Lower lobe of right lung (tissue), 2 donors: ENCODE measurements at regions not wholly inside any gene's neighbourhood (a gene's known extent, or its start where the extent isn't known, plus 50 kb on each side); places are given as distances from the start of the nearest gene placed in this dataset.

Experiments used
- ATAC-seq, 2 donors: fragments of 200-7000 bp; cut with Tn5 transposase; one replicate each; pipeline ENCODE4 v1.9.1; 2020 to 2022; ENCODE audit warnings: mild to moderate bottlenecking in 2 of 2, moderate library complexity in 2 of 2
- DNase-seq: peaks from one replicate; pipeline ENCODE4 v3.0.0-alpha.2; 2020
- H3K27ac ChIP-seq: fragments of 200-600 bp; one replicate; pipeline ENCODE4 v1.8.0; 2022
- H3K27me3 ChIP-seq: fragments of 200-600 bp; one replicate; pipeline ENCODE4 v1.8.0; 2022; ENCODE audit warnings: low read depth
- H3K36me3 ChIP-seq: fragments of 200-600 bp; one replicate; pipeline ENCODE4 v1.8.0; 2022; ENCODE audit warnings: mild to moderate bottlenecking
- H3K4me1 ChIP-seq: fragments of 200-600 bp; one replicate; pipeline ENCODE4 v1.8.0; 2022
- H3K4me3 ChIP-seq: fragments of 200-600 bp; one replicate; pipeline ENCODE4 v1.8.0; 2022; ENCODE audit warnings: mild to moderate bottlenecking
- H3K9me3 ChIP-seq: fragments of 200-600 bp; one replicate; pipeline ENCODE4 v1.8.0; 2022
- CTCF ChIP-seq: fragments of 200-600 bp; IDR thresholded peaks from one replicate; pipeline ENCODE4 v1.8.0; 2022; ENCODE audit warnings: antibody characterized with exemption, mild to moderate bottlenecking
- intact Hi-C: fragments of 100-400 bp; cut with DNase I; formaldehyde crosslinking; loops from one replicate; pipeline ENCODE4 v1.11.0; 2022
- donor health status: DM: no; HTN: yes; CAD: no; lungs with severe emphysema.

GRCh38 chrX:20354505-20354904 lies 87.8 kb upstream of the RPS6KA3 start:
- no peaks in the 10 kb centered on the region for H3K9me3 ChIP-seq

GRCh38 chrX:20352935-20353336 lies 86.2 kb upstream of the RPS6KA3 start:
- Histone ChIP-seq H3K4me1 (no peaks in the 10 kb centered on the region), H3K36me3 (no peaks in the 10 kb centered on the region), H3K9me3 (no peaks in the 10 kb centered on the region), H3K27me3 (no peaks in the 10 kb centered on the region), H3K27ac (no peak overlapping the region), H3K4me3 (no peak overlapping the region)
- no peak for TF ChIP-seq CTCF
- intact Hi-C loops = no loop called here
- ATAC-seq (no peak), DNase-seq (no peak)

More at GRCh38 chrX:20354505-20354904, 87.8 kb upstream of the RPS6KA3 start:
- Histone ChIP-seq H3K4me3 (no peak overlapping the region), H3K27me3 (no peaks in the 10 kb centered on the region), H3K4me1 (no peaks in the 10 kb centered on the region), H3K27ac (no peak overlapping the region), H3K36me3 (no peaks in the 10 kb centered on the region)
- TF ChIP-seq CTCF = no peak
- intact Hi-C loops = no loop called here
- DNase-seq (no peak), ATAC-seq (no peak)

GRCh38 chrX:20352504-20352903 lies 85.8 kb upstream of the RPS6KA3 start:
- no peak for ATAC-seq
- Histone ChIP-seq H3K36me3 (no peaks in the 10 kb centered on the region), H3K27me3 (no peaks in the 10 kb centered on the region), H3K9me3 (no peaks in the 10 kb centered on the region), H3K27ac (no peak overlapping the region), H3K4me1 (no peaks in the 10 kb centered on the region), H3K4me3 (no peak overlapping the region)
- DNase-seq = no peak
- intact Hi-C loops = no loop called here
- no peak for TF ChIP-seq CTCF

DNA sequence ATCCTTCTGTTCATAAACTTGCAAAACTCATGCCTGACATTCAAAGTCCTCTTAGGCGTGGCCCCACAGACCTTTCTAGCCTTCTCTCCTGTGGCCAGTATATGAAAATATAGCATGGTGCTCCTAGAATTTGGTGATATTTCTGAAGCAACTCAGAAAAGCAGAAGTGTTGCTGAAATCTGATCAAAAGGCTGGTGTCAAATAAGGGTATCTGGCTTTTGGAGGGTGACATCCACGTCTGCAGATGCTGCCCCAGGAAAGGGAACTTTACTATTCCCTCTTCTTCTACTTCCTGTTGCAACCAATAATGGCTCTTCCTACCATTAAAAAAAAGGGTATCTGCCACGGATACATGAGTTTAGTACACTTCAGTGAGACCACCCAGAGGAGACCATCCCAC lies 83.9 kb upstream of the RPS6KA3 start:
- ATAC-seq = no peak
- no peak for TF ChIP-seq CTCF

DNA sequence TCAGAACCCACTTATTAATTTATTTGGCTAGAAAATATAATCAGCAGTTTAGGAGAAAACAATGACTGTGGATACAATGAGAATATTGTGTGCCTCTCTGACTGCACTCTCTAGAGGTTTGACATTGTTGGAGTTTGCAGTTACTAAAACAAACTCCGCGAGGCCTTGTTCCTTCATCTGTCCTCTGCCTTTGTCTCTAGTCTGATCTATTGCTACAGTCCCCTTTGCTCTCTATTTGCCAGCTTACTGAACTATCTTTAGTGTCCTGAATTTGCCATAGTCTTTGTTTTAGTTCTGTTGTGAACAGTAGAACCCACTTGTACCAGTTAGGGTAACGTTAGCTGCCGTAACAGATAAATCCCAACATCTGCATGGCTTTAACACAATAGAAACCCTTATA lies 81.4 kb upstream of the RPS6KA3 start:
- H3K36me3 ChIP-seq = no peaks in the 10 kb centered on the region
- intact Hi-C loops = no loop called here
- H3K4me3 ChIP-seq = no peak overlapping the region
- H3K9me3 ChIP-seq = no peaks in the 10 kb centered on the region
- no peak for TF ChIP-seq CTCF
- ATAC-seq (no peak), DNase-seq (no peak)
- no peaks in the 10 kb centered on the region for H3K4me1 ChIP-seq
- no peak overlapping the region for H3K27ac ChIP-seq
- no peaks in the 10 kb centered on the region for H3K27me3 ChIP-seq

More for the DNA sequence above, 83.9 kb upstream of the RPS6KA3 start:
- DNase-seq = no peak
- intact Hi-C loops = no loop called here
- no peaks in the 10 kb centered on the region for H3K36me3 ChIP-seq
- H3K4me3 ChIP-seq = no peak overlapping the region
- no peaks in the 10 kb centered on the region for H3K4me1 ChIP-seq
- no peaks in the 10 kb centered on the region for H3K27me3 ChIP-seq
- no peak overlapping the region for H3K27ac ChIP-seq
- H3K9me3 ChIP-seq = no peaks in the 10 kb centered on the region

GRCh38 chrX:20347481-20347880 lies 80.8 kb upstream of the RPS6KA3 start:
- intact Hi-C loops = no loop called here
- Histone ChIP-seq H3K36me3 (no peaks in the 10 kb centered on the region), H3K27ac (no peak overlapping the region), H3K4me1 (no peaks in the 10 kb centered on the region), H3K9me3 (no peaks in the 10 kb centered on the region), H3K4me3 (no peak overlapping the region), H3K27me3 (no peaks in the 10 kb centered on the region)
- no peak for TF ChIP-seq CTCF
- no peak for DNase-seq
- ATAC-seq = no peak
